WTC11 (cell line): ENCODE measurements at regions not wholly inside any gene's neighbourhood (a gene's known extent, or its start where the extent isn't known, plus 50 kb on each side); places are given as distances from the start of the nearest gene placed in this dataset.

Experiments
- ATAC-seq: fragments of 200-7000 bp; cut with Tn5 transposase; 2 replicates; pipeline ENCODE4 v1.10.0; 2021; ENCODE audit warnings: mild to moderate bottlenecking, moderate library complexity
- CTCF ChIA-PET: fragments of 300-600 bp; sonication (Branson Sonifier 250); formaldehyde crosslinking; loops from one replicate; lab custom pipeline; 2021; ENCODE audit warnings: antibody characterized with exemption; lab: Charles Lee
- POLR2A ChIA-PET: fragments of 350-600 bp; sonication (Branson Sonifier 250); formaldehyde crosslinking; loops from one replicate; lab custom pipeline; 2021; ENCODE audit warnings: antibody characterized with exemption; lab: Charles Lee
- DNase-seq: peaks from one replicate; pipeline ENCODE4 v3.0.0; 2021; ENCODE audit warnings: low spot score
- H3K27ac Mint-ChIP-seq: 2 replicates; pipeline ENCODE4 v1.8.0; 2021; ENCODE audit warnings: mixed read lengths
- H3K27me3 Mint-ChIP-seq: 2 replicates; pipeline ENCODE4 v1.8.0; 2021; ENCODE audit warnings: low read depth, mild to moderate bottlenecking, moderate library complexity, mixed read lengths
- H3K36me3 Mint-ChIP-seq: 2 replicates; pipeline ENCODE4 v1.8.0; 2021; ENCODE audit warnings: mixed read lengths
- H3K4me1 Mint-ChIP-seq: 2 replicates; pipeline ENCODE4 v1.8.0; 2022; ENCODE audit warnings: mixed read lengths
- H3K4me3 Mint-ChIP-seq: 2 replicates; pipeline ENCODE4 v1.8.0; 2021; ENCODE audit warnings: mild to moderate bottlenecking, moderate library complexity, mixed read lengths
- H3K9me3 Mint-ChIP-seq: 2 replicates; pipeline ENCODE4 v1.8.0; 2021; ENCODE audit warnings: mixed read lengths
- CREM ChIP-seq: sonication (generic); formaldehyde crosslinking; IDR thresholded peaks from 2 replicates; pipeline ENCODE4 v1.8.1; 2022; ENCODE audit warnings: mild to moderate bottlenecking, missing genetic modification reagents, moderate library complexity
- EMX1 ChIP-seq: fragments of 250-450 bp; sonication (Bioruptor Pico); IDR thresholded peaks from 2 replicates; pipeline ENCODE4 v1.8.0; 2021; ENCODE audit warnings: mild to moderate bottlenecking
- GRHL2 ChIP-seq: fragments of 250-450 bp; sonication (Bioruptor Pico); IDR thresholded peaks from 2 replicates; pipeline ENCODE4 v1.8.0; 2022; ENCODE audit warnings: mild to moderate bottlenecking, moderate library complexity; ENCODE audit not compliant: insufficient replicate concordance, severe bottlenecking
- JAZF1 ChIP-seq: fragments of 250-450 bp; sonication (Bioruptor Pico); IDR thresholded peaks from 2 replicates; pipeline ENCODE4 v1.9.0; 2021; ENCODE audit warnings: moderate library complexity, mild to moderate bottlenecking, inconsistent platforms
- NFATC4 ChIP-seq: fragments of 250-450 bp; sonication (Bioruptor Pico); IDR thresholded peaks from 2 replicates; pipeline ENCODE4 v1.9.0; 2021; ENCODE audit warnings: mild to moderate bottlenecking
- NFYB ChIP-seq: sonication (generic); formaldehyde crosslinking; conservative IDR thresholded peaks from 2 replicates; pipeline ENCODE4 v1.8.0; 2022; ENCODE audit warnings: low read depth, missing genetic modification reagents
- SOX15 ChIP-seq: fragments of 250-450 bp; sonication (Bioruptor Pico); IDR thresholded peaks from 2 replicates; pipeline ENCODE4 v1.9.0; 2021; ENCODE audit warnings: mild to moderate bottlenecking
- SP1 ChIP-seq: sonication (generic); formaldehyde crosslinking; conservative IDR thresholded peaks from 2 replicates; pipeline ENCODE4 v1.8.1; 2022; ENCODE audit warnings: missing genetic modification reagents
- TEAD4 ChIP-seq: sonication (generic); formaldehyde crosslinking; IDR thresholded peaks from 2 replicates; pipeline ENCODE4 v1.8.0; 2022; ENCODE audit warnings: mild to moderate bottlenecking, missing genetic modification reagents
- ZBTB21 ChIP-seq: sonication (generic); formaldehyde crosslinking; IDR thresholded peaks from 2 replicates; pipeline ENCODE4 v1.8.1; 2023; ENCODE audit warnings: mild to moderate bottlenecking, missing genetic modification reagents, borderline replicate concordance
- ZNF121 ChIP-seq: sonication (generic); formaldehyde crosslinking; IDR thresholded peaks from 2 replicates; pipeline ENCODE4 v1.8.0; 2023; ENCODE audit warnings: missing genetic modification reagents
- ZNF396 ChIP-seq: fragments of 250-450 bp; sonication (Bioruptor Pico); IDR thresholded peaks from 2 replicates; pipeline ENCODE4 v1.8.0; 2021; ENCODE audit warnings: mild to moderate bottlenecking, moderate library complexity, borderline replicate concordance
- TF ChIP-seq, protein P1 (sequence below): fragments of 200-600 bp; IDR thresholded peaks from 2 replicates; pipeline ENCODE4 v1.8.0; 2022; ENCODE audit warnings: antibody characterized with exemption
- TF ChIP-seq, protein P2 (sequence below): sonication (generic); formaldehyde crosslinking; IDR thresholded peaks from 2 replicates; pipeline ENCODE4 v1.8.0; 2023; ENCODE audit warnings: missing genetic modification reagents
- TF ChIP-seq, protein P3 (sequence below): sonication (generic); formaldehyde crosslinking; IDR thresholded peaks from 2 replicates; pipeline ENCODE4 v1.8.1; 2023; ENCODE audit warnings: mild to moderate bottlenecking, moderate library complexity, missing genetic modification reagents
- TF ChIP-seq, protein P4 (sequence below): fragments of 250-450 bp; sonication (Bioruptor Pico); conservative IDR thresholded peaks from 2 replicates; pipeline ENCODE4 v1.9.0; 2021; ENCODE audit warnings: mild to moderate bottlenecking
- TF ChIP-seq, protein P5 (sequence below): sonication (generic); formaldehyde crosslinking; IDR thresholded peaks from 2 replicates; pipeline ENCODE4 v1.8.1; 2023; ENCODE audit warnings: mild to moderate bottlenecking, missing genetic modification reagents
- TF ChIP-seq, protein P6 (sequence below): sonication (generic); formaldehyde crosslinking; IDR thresholded peaks from 2 replicates; pipeline ENCODE4 v1.8.1; 2022; ENCODE audit warnings: mild to moderate bottlenecking, missing genetic modification reagents, moderate library complexity, borderline replicate concordance
- TF ChIP-seq, protein P7 (sequence below): sonication (generic); formaldehyde crosslinking; IDR thresholded peaks from 2 replicates; pipeline ENCODE4 v1.8.1; 2022; ENCODE audit warnings: low read depth, missing genetic modification reagents, borderline replicate concordance
- TF ChIP-seq, protein P8 (sequence below): sonication (generic); formaldehyde crosslinking; IDR thresholded peaks from 2 replicates; pipeline ENCODE4 v1.8.1; 2022; ENCODE audit warnings: missing genetic modification reagents, borderline replicate concordance

DNA sequence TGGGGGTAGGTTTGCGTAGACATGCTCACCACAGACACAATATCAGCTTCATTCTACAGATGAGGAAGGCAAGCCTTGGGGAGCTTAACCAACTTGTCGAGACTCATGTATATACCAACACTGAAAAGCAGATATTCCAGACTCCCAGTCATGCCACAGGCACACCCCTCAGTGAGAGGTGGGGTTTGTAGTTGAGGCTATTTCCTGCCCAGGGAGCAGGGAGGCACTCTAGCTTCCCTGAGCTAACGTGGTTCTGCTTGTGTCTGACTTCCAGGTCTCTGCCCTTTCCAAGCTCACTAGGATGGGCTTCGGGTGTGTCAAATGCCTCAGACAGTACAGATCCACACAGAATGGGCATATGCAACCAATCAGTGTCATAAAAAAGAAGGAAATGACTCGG, 122.3 kb upstream of the RUNX1 start (continued):
- TF ChIP-seq, protein P1, sequence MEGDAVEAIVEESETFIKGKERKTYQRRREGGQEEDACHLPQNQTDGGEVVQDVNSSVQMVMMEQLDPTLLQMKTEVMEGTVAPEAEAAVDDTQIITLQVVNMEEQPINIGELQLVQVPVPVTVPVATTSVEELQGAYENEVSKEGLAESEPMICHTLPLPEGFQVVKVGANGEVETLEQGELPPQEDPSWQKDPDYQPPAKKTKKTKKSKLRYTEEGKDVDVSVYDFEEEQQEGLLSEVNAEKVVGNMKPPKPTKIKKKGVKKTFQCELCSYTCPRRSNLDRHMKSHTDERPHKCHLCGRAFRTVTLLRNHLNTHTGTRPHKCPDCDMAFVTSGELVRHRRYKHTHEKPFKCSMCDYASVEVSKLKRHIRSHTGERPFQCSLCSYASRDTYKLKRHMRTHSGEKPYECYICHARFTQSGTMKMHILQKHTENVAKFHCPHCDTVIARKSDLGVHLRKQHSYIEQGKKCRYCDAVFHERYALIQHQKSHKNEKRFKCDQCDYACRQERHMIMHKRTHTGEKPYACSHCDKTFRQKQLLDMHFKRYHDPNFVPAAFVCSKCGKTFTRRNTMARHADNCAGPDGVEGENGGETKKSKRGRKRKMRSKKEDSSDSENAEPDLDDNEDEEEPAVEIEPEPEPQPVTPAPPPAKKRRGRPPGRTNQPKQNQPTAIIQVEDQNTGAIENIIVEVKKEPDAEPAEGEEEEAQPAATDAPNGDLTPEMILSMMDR, result no peak
- no peak for TF ChIP-seq NFYB (CRISPR knock-in tag)
- TF ChIP-seq SOX15, result no peak
- TF ChIP-seq, protein P2, sequence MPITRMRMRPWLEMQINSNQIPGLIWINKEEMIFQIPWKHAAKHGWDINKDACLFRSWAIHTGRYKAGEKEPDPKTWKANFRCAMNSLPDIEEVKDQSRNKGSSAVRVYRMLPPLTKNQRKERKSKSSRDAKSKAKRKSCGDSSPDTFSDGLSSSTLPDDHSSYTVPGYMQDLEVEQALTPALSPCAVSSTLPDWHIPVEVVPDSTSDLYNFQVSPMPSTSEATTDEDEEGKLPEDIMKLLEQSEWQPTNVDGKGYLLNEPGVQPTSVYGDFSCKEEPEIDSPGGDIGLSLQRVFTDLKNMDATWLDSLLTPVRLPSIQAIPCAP (CRISPR knock-in tag), result no peak
- TF ChIP-seq, protein P3, sequence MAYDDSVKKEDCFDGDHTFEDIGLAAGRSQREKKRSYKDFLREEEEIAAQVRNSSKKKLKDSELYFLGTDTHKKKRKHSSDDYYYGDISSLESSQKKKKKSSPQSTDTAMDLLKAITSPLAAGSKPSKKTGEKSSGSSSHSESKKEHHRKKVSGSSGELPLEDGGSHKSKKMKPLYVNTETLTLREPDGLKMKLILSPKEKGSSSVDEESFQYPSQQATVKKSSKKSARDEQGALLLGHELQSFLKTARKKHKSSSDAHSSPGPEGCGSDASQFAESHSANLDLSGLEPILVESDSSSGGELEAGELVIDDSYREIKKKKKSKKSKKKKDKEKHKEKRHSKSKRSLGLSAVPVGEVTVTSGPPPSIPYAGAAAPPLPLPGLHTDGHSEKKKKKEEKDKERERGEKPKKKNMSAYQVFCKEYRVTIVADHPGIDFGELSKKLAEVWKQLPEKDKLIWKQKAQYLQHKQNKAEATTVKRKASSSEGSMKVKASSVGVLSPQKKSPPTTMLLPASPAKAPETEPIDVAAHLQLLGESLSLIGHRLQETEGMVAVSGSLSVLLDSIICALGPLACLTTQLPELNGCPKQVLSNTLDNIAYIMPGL, result no peak
- TF ChIP-seq GRHL2 (CRISPR knock-in tag), result no peak

DNA sequence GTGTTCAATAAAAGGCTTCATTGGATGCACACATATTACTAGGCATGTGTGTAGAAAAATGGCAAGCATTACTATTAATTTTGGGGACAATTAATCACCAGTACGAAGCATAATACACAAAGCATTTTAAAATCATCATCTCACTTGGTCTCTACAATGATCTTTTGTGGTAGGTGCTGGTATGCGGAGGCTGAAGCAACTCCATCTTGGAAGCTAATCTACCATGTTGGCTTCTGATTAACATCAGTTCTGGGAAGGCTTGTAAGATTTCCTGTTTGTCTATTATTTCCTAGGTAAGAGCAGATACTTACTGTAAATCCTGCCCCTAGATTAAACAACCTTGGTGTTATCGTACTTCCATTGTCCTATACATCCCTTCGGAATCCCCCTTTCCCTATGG, 121.7 kb upstream of the RUNX1 start:
- TF ChIP-seq, protein P4, sequence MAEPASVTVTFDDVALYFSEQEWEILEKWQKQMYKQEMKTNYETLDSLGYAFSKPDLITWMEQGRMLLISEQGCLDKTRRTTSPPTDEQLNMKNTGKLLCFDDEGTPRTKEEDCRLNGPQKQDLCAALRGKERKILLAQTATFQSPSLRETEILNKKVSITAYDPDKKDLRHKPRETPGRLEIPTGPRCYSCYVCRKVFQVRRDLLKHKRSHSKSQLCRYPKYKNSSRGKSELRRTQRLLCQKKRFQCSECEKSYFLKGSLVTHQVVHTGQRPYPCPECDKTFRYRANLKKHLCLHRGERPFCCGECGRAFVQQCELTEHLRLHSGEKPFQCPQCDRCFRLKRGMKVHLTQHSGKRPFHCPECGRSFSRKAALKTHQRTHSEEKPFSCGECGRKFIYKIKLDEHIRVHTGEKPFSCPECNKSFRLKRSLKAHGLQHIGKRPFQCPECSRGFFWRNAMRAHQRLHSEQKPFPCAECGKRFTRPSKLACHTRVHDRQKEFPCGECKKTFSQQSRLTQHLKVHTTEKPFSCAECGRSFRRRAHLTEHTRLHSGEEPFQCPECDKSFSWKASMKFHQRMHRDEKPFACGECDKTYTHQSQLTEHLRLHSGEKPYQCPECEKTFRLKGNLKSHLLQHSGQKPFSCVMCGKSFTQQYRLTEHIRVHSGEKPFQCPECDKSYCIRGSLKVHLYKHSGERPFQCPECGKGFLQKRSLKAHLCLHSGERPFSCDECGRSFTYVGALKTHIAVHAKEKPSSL (CRISPR knock-in tag), result no peak
- TF ChIP-seq, protein P5, sequence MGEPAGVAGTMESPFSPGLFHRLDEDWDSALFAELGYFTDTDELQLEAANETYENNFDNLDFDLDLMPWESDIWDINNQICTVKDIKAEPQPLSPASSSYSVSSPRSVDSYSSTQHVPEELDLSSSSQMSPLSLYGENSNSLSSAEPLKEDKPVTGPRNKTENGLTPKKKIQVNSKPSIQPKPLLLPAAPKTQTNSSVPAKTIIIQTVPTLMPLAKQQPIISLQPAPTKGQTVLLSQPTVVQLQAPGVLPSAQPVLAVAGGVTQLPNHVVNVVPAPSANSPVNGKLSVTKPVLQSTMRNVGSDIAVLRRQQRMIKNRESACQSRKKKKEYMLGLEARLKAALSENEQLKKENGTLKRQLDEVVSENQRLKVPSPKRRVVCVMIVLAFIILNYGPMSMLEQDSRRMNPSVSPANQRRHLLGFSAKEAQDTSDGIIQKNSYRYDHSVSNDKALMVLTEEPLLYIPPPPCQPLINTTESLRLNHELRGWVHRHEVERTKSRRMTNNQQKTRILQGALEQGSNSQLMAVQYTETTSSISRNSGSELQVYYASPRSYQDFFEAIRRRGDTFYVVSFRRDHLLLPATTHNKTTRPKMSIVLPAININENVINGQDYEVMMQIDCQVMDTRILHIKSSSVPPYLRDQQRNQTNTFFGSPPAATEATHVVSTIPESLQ (CRISPR knock-in tag), result no peak
- TF ChIP-seq NFATC4 (CRISPR knock-in tag) (no peak), SP1 (CRISPR knock-in tag) (no peak)
- TF ChIP-seq, protein P6, sequence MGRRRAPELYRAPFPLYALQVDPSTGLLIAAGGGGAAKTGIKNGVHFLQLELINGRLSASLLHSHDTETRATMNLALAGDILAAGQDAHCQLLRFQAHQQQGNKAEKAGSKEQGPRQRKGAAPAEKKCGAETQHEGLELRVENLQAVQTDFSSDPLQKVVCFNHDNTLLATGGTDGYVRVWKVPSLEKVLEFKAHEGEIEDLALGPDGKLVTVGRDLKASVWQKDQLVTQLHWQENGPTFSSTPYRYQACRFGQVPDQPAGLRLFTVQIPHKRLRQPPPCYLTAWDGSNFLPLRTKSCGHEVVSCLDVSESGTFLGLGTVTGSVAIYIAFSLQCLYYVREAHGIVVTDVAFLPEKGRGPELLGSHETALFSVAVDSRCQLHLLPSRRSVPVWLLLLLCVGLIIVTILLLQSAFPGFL (CRISPR knock-in tag), result no peak
- ATAC-seq (no peak), DNase-seq (no peak)
- POLR2A ChIA-PET, result no interaction called here
- CTCF ChIA-PET, result no interaction called here
- peaks cover 2% of the 10 kb centered on the region; the same call in 1 of the 2 replicates for H3K27me3 Mint-ChIP-seq
- peaks cover 8% of the 10 kb centered on the region for H3K9me3 Mint-ChIP-seq
- H3K27ac Mint-ChIP-seq, result no peak overlapping the region
- H3K4me3 Mint-ChIP-seq, result no peak overlapping the region
- H3K36me3 Mint-ChIP-seq, result no peaks in the 10 kb centered on the region
- peaks cover 14% of the 10 kb centered on the region for H3K4me1 Mint-ChIP-seq

DNA sequence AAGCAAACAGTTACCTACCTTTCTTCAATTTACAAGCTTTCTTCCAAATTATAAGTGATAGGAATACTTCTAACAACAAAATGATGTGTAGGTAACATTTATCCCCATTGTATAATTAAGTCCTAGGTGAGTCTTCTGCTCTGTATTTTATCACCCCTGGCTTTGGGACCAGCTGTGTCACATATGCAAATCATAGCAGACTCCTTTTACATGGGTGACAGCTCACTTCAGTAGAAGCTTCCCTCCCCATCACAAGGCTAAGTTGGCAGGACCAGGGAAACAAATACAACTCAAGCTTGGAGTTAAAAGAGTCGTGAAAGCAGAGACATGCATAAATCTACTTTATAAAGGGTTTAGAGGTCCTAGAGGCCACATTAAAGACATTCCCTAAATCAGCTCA, 121.1 kb upstream of the RUNX1 start:
- DNase-seq (no peak), ATAC-seq (no peak)
- ChIA-PET CTCF (no interaction called here), POLR2A (interaction anchor here (0.6 kb wide), 1 partner anchor 253 kb away, joined by 5 read pairs; no protein-coding TSS in a partner anchor)
- peaks cover 3% of the 10 kb centered on the region for H3K36me3 Mint-ChIP-seq
- H3K4me1 Mint-ChIP-seq, result peaks cover 14% of the 10 kb centered on the region
- peaks cover 10% of the 10 kb centered on the region for H3K9me3 Mint-ChIP-seq
- peaks cover 2% of the 10 kb centered on the region; the same call in 1 of the 2 replicates for H3K27me3 Mint-ChIP-seq
- no peak overlapping the region for H3K27ac Mint-ChIP-seq
- no peak overlapping the region for H3K4me3 Mint-ChIP-seq
- TF ChIP-seq CREM (CRISPR knock-in tag), result no peak
- TF ChIP-seq ZBTB21 (CRISPR knock-in tag), result no peak
- TF ChIP-seq, protein P2 (CRISPR knock-in tag), result no peak
- TF ChIP-seq, protein P7, sequence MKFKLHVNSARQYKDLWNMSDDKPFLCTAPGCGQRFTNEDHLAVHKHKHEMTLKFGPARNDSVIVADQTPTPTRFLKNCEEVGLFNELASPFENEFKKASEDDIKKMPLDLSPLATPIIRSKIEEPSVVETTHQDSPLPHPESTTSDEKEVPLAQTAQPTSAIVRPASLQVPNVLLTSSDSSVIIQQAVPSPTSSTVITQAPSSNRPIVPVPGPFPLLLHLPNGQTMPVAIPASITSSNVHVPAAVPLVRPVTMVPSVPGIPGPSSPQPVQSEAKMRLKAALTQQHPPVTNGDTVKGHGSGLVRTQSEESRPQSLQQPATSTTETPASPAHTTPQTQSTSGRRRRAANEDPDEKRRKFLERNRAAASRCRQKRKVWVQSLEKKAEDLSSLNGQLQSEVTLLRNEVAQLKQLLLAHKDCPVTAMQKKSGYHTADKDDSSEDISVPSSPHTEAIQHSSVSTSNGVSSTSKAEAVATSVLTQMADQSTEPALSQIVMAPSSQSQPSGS (CRISPR knock-in tag), result no peak
- no peak for TF ChIP-seq GRHL2 (CRISPR knock-in tag)
- TF ChIP-seq EMX1 (CRISPR knock-in tag), result no peak
- no peak for TF ChIP-seq ZNF121 (CRISPR knock-in tag)
- TF ChIP-seq JAZF1 (CRISPR knock-in tag), result no peak
- no peak for TF ChIP-seq TEAD4 (CRISPR knock-in tag)
- TF ChIP-seq, protein P8, sequence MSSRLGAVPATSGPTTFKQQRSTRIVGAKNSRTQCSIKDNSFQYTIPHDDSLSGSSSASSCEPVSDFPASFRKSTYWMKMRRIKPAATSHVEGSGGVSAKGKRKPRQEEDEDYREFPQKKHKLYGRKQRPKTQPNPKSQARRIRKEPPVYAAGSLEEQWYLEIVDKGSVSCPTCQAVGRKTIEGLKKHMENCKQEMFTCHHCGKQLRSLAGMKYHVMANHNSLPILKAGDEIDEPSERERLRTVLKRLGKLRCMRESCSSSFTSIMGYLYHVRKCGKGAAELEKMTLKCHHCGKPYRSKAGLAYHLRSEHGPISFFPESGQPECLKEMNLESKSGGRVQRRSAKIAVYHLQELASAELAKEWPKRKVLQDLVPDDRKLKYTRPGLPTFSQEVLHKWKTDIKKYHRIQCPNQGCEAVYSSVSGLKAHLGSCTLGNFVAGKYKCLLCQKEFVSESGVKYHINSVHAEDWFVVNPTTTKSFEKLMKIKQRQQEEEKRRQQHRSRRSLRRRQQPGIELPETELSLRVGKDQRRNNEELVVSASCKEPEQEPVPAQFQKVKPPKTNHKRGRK (CRISPR knock-in tag), result no peak
- no peak for TF ChIP-seq ZNF396 (CRISPR knock-in tag)
